Osteocyte (in vitro differentiated cells): ENCODE measurements at regions not wholly inside any gene's neighbourhood (a gene's known extent, or its start where the extent isn't known, plus 50 kb on each side); places are given as distances from the start of the nearest gene placed in this dataset.

Experiments used
- DNase-seq: peaks from one replicate; pipeline ENCODE4 v3.0.0; 2021; ENCODE audit warnings: mixed read lengths; ENCODE audit not compliant: unreplicated experiment; ENCODE audit errors: extremely low spot score
- H3K27ac Mint-ChIP-seq: one replicate; pipeline ENCODE4 v1.8.0; 2021; ENCODE audit warnings: mild to moderate bottlenecking, mixed read lengths; ENCODE audit not compliant: unreplicated experiment
- H3K27me3 Mint-ChIP-seq: one replicate; pipeline ENCODE4 v1.8.0; 2021; ENCODE audit warnings: mixed read lengths; ENCODE audit not compliant: unreplicated experiment
- H3K36me3 Mint-ChIP-seq: one replicate; pipeline ENCODE4 v1.8.0; 2021; ENCODE audit warnings: mixed read lengths; ENCODE audit not compliant: unreplicated experiment
- H3K4me1 Mint-ChIP-seq: one replicate; pipeline ENCODE4 v1.8.0; 2021; ENCODE audit warnings: mixed read lengths; ENCODE audit not compliant: unreplicated experiment
- H3K4me3 Mint-ChIP-seq: one replicate; pipeline ENCODE4 v1.8.0; 2021; ENCODE audit warnings: mild to moderate bottlenecking, moderate library complexity, mixed read lengths; ENCODE audit not compliant: unreplicated experiment
- H3K9me3 Mint-ChIP-seq: one replicate; pipeline ENCODE4 v1.8.0; 2021; ENCODE audit warnings: mixed read lengths; ENCODE audit not compliant: unreplicated experiment
- TF ChIP-seq, protein P1 (sequence below): fragments of 200-600 bp; sonication (generic); IDR thresholded peaks from 2 replicates; pipeline ENCODE4 v1.5.0; 2021; ENCODE audit warnings: antibody characterized with exemption, mild to moderate bottlenecking, moderate library complexity

- no peaks in the 10 kb centered on the region for H3K4me1 Mint-ChIP-seq
- H3K36me3 Mint-ChIP-seq, result no peaks in the 10 kb centered on the region
- no peak overlapping the region for H3K4me3 Mint-ChIP-seq
- DNase-seq, result no peak
- H3K27ac Mint-ChIP-seq, result no peak overlapping the region
- H3K27me3 Mint-ChIP-seq, result peaks cover 10% of the 10 kb centered on the region
- H3K9me3 Mint-ChIP-seq, result no peaks in the 10 kb centered on the region
- TF ChIP-seq, protein P1, sequence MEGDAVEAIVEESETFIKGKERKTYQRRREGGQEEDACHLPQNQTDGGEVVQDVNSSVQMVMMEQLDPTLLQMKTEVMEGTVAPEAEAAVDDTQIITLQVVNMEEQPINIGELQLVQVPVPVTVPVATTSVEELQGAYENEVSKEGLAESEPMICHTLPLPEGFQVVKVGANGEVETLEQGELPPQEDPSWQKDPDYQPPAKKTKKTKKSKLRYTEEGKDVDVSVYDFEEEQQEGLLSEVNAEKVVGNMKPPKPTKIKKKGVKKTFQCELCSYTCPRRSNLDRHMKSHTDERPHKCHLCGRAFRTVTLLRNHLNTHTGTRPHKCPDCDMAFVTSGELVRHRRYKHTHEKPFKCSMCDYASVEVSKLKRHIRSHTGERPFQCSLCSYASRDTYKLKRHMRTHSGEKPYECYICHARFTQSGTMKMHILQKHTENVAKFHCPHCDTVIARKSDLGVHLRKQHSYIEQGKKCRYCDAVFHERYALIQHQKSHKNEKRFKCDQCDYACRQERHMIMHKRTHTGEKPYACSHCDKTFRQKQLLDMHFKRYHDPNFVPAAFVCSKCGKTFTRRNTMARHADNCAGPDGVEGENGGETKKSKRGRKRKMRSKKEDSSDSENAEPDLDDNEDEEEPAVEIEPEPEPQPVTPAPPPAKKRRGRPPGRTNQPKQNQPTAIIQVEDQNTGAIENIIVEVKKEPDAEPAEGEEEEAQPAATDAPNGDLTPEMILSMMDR, result no peak
These were observed 368.4 kb upstream of the ITGA1 start for GRCh38 chr5:52419357-52419756.

- Mint-ChIP-seq H3K36me3 (no peaks in the 10 kb centered on the region), H3K9me3 (no peaks in the 10 kb centered on the region), H3K27ac (no peak overlapping the region), H3K4me1 (no peaks in the 10 kb centered on the region), H3K4me3 (no peak overlapping the region), H3K27me3 (peaks cover 7% of the 10 kb centered on the region)
- TF ChIP-seq, protein P1, result no peak
- DNase-seq, result no peak
These were observed 360.1 kb upstream of the ITGA1 start for GRCh38 chr5:52427615-52428014.

GRCh38 chr5:52428977-52429489, 358.7 kb upstream of the ITGA1 start:
- H3K9me3 Mint-ChIP-seq, result no peaks in the 10 kb centered on the region
- H3K27ac Mint-ChIP-seq, result no peak overlapping the region
- H3K4me1 Mint-ChIP-seq, result no peaks in the 10 kb centered on the region
- TF ChIP-seq, protein P1, result no peak
- no peaks in the 10 kb centered on the region for H3K36me3 Mint-ChIP-seq
- H3K27me3 Mint-ChIP-seq, result peaks cover 4% of the 10 kb centered on the region
- H3K4me3 Mint-ChIP-seq, result no peak overlapping the region
- DNase-seq, result no peak

- peaks cover 2% of the 10 kb centered on the region for H3K27me3 Mint-ChIP-seq
- H3K36me3 Mint-ChIP-seq, result no peaks in the 10 kb centered on the region
- DNase-seq, result no peak
- H3K4me1 Mint-ChIP-seq, result no peaks in the 10 kb centered on the region
- TF ChIP-seq, protein P1, result no peak
- no peak overlapping the region for H3K27ac Mint-ChIP-seq
- no peak overlapping the region for H3K4me3 Mint-ChIP-seq
- no peaks in the 10 kb centered on the region for H3K9me3 Mint-ChIP-seq
These were observed 345.9 kb upstream of the ITGA1 start for GRCh38 chr5:52441768-52442167.

- Mint-ChIP-seq H3K9me3 (no peaks in the 10 kb centered on the region), H3K4me3 (no peak overlapping the region), H3K27ac (no peak overlapping the region), H3K27me3 (peaks cover 9% of the 10 kb centered on the region), H3K36me3 (no peaks in the 10 kb centered on the region), H3K4me1 (no peaks in the 10 kb centered on the region)
- TF ChIP-seq, protein P1, result no peak
- no peak for DNase-seq
These were observed 344.5 kb upstream of the ITGA1 start for GRCh38 chr5:52443187-52443586.
